ENCODE measurements at regions not wholly inside any gene's neighbourhood (a gene's known extent, or its start where the extent isn't known, plus 50 kb on each side); places are given as distances from the start of the nearest gene placed in this dataset.
"Not testable (repeated sequence)": the region's sequence is repeated elsewhere in the genome, so short reads cannot be mapped to it uniquely, and the experiment has no call there.

DNA sequence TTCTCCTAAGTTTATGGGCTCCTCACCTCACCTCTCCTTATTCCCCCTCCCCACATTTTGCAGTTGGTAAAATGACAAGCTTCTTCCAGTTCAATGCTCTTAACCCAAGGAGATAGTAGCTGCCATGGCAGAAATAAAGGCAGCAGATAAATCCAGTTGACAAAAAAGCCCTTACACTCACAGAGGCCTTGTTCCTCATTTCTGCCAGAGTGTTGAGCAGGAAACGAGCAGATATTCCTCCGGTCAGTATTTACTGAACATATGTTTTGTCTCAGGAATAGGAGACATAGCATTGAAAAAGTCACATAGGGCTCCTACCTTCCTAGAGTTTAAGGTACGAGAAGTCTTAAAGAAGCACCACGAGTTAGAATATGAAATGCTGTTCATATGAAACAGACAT lies 493.7 kb upstream of the TNP1 start:
- Histone ChIP-seq H3K27me3 (replicated peaks; ENCODE audit: insufficient read depth, low read depth, low read length, poor library complexity) (no peaks in the 10 kb centered on the region), H3K36me3 (ENCODE audit: insufficient read depth, low read length, poor library complexity, severe bottlenecking) (no peaks in the 10 kb centered on the region), H3K9me3 (ENCODE audit: low read depth, low read length, poor library complexity, severe bottlenecking) (no peaks in the 10 kb centered on the region), H3K27ac (ENCODE audit: low read depth, low read length, poor library complexity, severe bottlenecking) (no peak overlapping the region), H3K4me1 (ENCODE audit: insufficient read depth, low read length, poor library complexity, severe bottlenecking) (no peaks in the 10 kb centered on the region), H3K4me3 (ENCODE audit: low read depth, low read length, poor library complexity, severe bottlenecking) (no peak overlapping the region)
- CTCF ChIA-PET, result no interaction called here
- DNase-seq (ENCODE audit: low spot score), result no peak
- intact Hi-C loops (cut with micrococcal nuclease; ENCODE audit: unreplicated experiment), result no loop called here
- BruUV-seq (replicated peaks), result no TSS peak
- POLR2A ChIA-PET (ENCODE audit: low non-redundant PET), result no interaction called here
- TF ChIP-seq, protein P1, sequence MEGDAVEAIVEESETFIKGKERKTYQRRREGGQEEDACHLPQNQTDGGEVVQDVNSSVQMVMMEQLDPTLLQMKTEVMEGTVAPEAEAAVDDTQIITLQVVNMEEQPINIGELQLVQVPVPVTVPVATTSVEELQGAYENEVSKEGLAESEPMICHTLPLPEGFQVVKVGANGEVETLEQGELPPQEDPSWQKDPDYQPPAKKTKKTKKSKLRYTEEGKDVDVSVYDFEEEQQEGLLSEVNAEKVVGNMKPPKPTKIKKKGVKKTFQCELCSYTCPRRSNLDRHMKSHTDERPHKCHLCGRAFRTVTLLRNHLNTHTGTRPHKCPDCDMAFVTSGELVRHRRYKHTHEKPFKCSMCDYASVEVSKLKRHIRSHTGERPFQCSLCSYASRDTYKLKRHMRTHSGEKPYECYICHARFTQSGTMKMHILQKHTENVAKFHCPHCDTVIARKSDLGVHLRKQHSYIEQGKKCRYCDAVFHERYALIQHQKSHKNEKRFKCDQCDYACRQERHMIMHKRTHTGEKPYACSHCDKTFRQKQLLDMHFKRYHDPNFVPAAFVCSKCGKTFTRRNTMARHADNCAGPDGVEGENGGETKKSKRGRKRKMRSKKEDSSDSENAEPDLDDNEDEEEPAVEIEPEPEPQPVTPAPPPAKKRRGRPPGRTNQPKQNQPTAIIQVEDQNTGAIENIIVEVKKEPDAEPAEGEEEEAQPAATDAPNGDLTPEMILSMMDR (conservative IDR thresholded peaks at IDR 0.05; ENCODE audit: low read depth, low read length), result no peak
- no peak for TF ChIP-seq EZH2 (IDR thresholded peaks at IDR 0.05; ENCODE audit: borderline replicate concordance, low read depth, low read length, poor library complexity, severe bottlenecking)

DNA sequence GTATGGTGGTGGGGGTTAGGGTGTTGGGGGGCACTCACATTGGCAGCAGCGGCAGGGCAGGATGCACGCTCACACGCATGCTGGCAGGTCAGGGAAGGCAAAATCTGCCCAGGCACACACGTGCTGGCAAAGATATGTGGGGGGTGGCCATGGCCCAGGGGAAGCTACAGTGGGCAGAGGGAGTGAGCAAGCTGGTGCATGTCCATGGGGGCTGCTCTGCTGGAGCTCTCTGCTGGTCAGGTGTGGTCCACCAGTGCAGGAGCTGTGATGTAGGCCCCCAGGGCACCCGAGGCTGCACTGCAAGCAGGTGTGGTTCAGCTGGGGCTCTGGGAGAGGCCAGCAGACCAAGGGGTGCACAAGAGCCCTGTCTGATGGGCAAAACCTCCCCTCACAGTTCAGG lies 491.5 kb upstream of the TNP1 start:
- peaks cover 3% of the 10 kb centered on the region for H3K9me3 ChIP-seq (ENCODE audit: low read depth, low read length, poor library complexity, severe bottlenecking)
- H3K27ac ChIP-seq (ENCODE audit: low read depth, low read length, poor library complexity, severe bottlenecking), result no peak overlapping the region
- H3K4me1 ChIP-seq (ENCODE audit: insufficient read depth, low read length, poor library complexity, severe bottlenecking), result no peaks in the 10 kb centered on the region
- DNase-seq (ENCODE audit: low spot score), result no peak
- CTCF ChIA-PET, result no interaction called here
- intact Hi-C loops (cut with micrococcal nuclease; ENCODE audit: unreplicated experiment), result no loop called here
- H3K27me3 ChIP-seq (replicated peaks; ENCODE audit: insufficient read depth, low read depth, low read length, poor library complexity), result no peaks in the 10 kb centered on the region
- POLR2A ChIA-PET (ENCODE audit: low non-redundant PET), result no interaction called here
- TF ChIP-seq, protein P1 (conservative IDR thresholded peaks at IDR 0.05; ENCODE audit: low read depth, low read length), result no peak
- no peak for TF ChIP-seq EZH2 (IDR thresholded peaks at IDR 0.05; ENCODE audit: borderline replicate concordance, low read depth, low read length, poor library complexity, severe bottlenecking)
- no peak overlapping the region for H3K4me3 ChIP-seq (ENCODE audit: low read depth, low read length, poor library complexity, severe bottlenecking)
- BruUV-seq (replicated peaks), result no TSS peak
- H3K36me3 ChIP-seq (ENCODE audit: insufficient read depth, low read length, poor library complexity, severe bottlenecking), result no peaks in the 10 kb centered on the region

DNA sequence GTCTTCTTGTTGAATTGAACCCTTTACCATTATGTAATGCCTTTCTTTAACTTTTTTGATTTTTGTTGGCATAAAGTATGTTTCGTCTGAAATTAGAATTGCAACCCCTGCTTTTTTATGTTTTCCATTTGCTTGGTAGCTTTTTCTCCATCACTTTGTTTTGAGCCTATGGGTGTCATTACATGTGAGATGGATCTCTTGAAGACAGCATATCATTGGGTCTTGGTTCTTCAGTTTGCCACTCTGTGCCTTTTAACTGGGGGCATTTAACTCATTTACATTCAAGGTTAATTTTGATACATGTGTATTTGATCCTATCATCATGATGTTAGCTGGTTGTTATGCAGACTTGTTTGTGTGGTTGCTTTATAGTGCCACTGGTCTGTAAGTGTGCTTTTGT lies 489.4 kb upstream of the TNP1 start:
- no TSS peak for BruUV-seq (replicated peaks)
- Histone ChIP-seq H3K9me3 (ENCODE audit: low read depth, low read length, poor library complexity, severe bottlenecking) (peaks cover 3% of the 10 kb centered on the region), H3K4me1 (ENCODE audit: insufficient read depth, low read length, poor library complexity, severe bottlenecking) (no peaks in the 10 kb centered on the region), H3K27me3 (replicated peaks; ENCODE audit: insufficient read depth, low read depth, low read length, poor library complexity) (no peaks in the 10 kb centered on the region), H3K4me3 (ENCODE audit: low read depth, low read length, poor library complexity, severe bottlenecking) (no peak overlapping the region), H3K36me3 (ENCODE audit: insufficient read depth, low read length, poor library complexity, severe bottlenecking) (no peaks in the 10 kb centered on the region), H3K27ac (ENCODE audit: low read depth, low read length, poor library complexity, severe bottlenecking) (no peak overlapping the region)
- POLR2A ChIA-PET (ENCODE audit: low non-redundant PET), result no interaction called here
- intact Hi-C loops (cut with micrococcal nuclease; ENCODE audit: unreplicated experiment), result no loop called here
- no peak for DNase-seq (ENCODE audit: low spot score)
- TF ChIP-seq, protein P1 (conservative IDR thresholded peaks at IDR 0.05; ENCODE audit: low read depth, low read length), result no peak
- no peak for TF ChIP-seq EZH2 (IDR thresholded peaks at IDR 0.05; ENCODE audit: borderline replicate concordance, low read depth, low read length, poor library complexity, severe bottlenecking)
- CTCF ChIA-PET, result no interaction called here

DNA sequence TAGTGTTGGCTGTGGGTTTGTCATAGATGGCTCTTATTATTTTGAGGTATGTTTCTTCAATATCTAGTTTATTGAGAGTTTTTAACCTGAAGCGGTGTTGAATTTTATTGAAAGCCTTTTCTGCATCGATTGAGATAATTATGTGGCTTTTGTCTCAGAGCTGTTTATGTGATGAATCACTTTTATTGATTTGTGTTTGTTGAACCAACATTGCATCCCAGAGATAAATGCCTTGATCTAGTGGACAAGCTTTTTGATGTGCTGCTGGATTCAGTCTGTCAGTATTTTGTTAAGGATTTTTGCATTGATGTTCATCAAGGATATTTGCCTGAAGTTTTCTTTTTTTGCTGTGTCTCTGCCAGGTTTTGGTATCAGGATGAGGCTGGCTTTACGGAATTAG lies 487.8 kb upstream of the TNP1 start:
- H3K4me1 ChIP-seq (ENCODE audit: insufficient read depth, low read length, poor library complexity, severe bottlenecking); intact Hi-C loops (cut with micrococcal nuclease; ENCODE audit: unreplicated experiment); H3K27me3 ChIP-seq (replicated peaks; ENCODE audit: insufficient read depth, low read depth, low read length, poor library complexity); H3K27ac ChIP-seq (ENCODE audit: low read depth, low read length, poor library complexity, severe bottlenecking); H3K36me3 ChIP-seq (ENCODE audit: insufficient read depth, low read length, poor library complexity, severe bottlenecking); DNase-seq (ENCODE audit: low spot score); H3K4me3 ChIP-seq (ENCODE audit: low read depth, low read length, poor library complexity, severe bottlenecking); BruUV-seq (replicated peaks); H3K9me3 ChIP-seq (ENCODE audit: low read depth, low read length, poor library complexity, severe bottlenecking); CTCF ChIA-PET: not testable (repeated sequence)
- POLR2A ChIA-PET (ENCODE audit: low non-redundant PET), result interaction anchor here (0.6 kb wide), 1 partner anchor 126 kb away, joined by 9 read pairs; no protein-coding TSS in a partner anchor

DNA sequence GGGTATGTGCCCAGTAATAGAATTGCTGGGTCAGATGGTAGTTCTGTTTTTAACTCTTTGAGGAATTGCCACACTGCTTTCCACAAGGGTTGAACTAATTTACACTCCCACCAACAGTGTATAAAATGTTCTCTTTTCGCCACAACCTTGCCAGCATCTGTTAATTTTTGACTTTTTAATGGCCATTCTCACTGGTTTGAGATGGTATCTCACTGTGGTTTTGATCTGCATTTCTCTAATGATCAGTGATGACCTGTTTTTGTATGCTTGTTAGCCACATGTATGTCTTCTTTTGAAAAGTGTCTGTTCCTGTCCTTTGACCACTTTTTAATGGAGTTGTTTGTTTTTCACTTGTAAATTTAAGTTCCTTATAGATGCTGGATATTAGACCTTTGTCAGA lies 486.2 kb upstream of the TNP1 start:
- H3K4me3 ChIP-seq (ENCODE audit: low read depth, low read length, poor library complexity, severe bottlenecking); H3K9me3 ChIP-seq (ENCODE audit: low read depth, low read length, poor library complexity, severe bottlenecking); BruUV-seq (replicated peaks); POLR2A ChIA-PET (ENCODE audit: low non-redundant PET); H3K27ac ChIP-seq (ENCODE audit: low read depth, low read length, poor library complexity, severe bottlenecking); intact Hi-C loops (cut with micrococcal nuclease; ENCODE audit: unreplicated experiment); H3K4me1 ChIP-seq (ENCODE audit: insufficient read depth, low read length, poor library complexity, severe bottlenecking); H3K27me3 ChIP-seq (replicated peaks; ENCODE audit: insufficient read depth, low read depth, low read length, poor library complexity); H3K36me3 ChIP-seq (ENCODE audit: insufficient read depth, low read length, poor library complexity, severe bottlenecking); CTCF ChIA-PET; DNase-seq (ENCODE audit: low spot score): not testable (repeated sequence)
